ENCODE measurements at regions not wholly inside any gene's neighbourhood (a gene's known extent, or its start where the extent isn't known, plus 50 kb on each side); places are given as distances from the start of the nearest gene placed in this dataset.

- Histone ChIP-seq H3K4me2 (ENCODE audit: control insufficient read depth, extremely low read depth, insufficient read depth, low read depth, low read length) (no peak overlapping the region), H3K27me3 (ENCODE audit: control insufficient read depth, extremely low read depth, insufficient read depth, low read length) (peaks cover 2% of the 10 kb centered on the region), H4K20me1 (ENCODE audit: control insufficient read depth, extremely low read depth, insufficient read depth, low read length) (no peaks in the 10 kb centered on the region), H3K9me3 (ENCODE audit: control insufficient read depth, low read depth, low read length) (no peaks in the 10 kb centered on the region), H3K4me3 (ENCODE audit: control insufficient read depth in 2 of 3, extremely low read depth in 1 of 3, insufficient read depth in 2 of 3, low read depth in 1 of 3, low read length in 3 of 3) (no peak overlapping the region), H3K9me1 (ENCODE audit: control insufficient read depth, extremely low read depth, insufficient read depth, low read length) (no peaks in the 10 kb centered on the region), H3K9ac (ENCODE audit: control insufficient read depth, extremely low read depth, insufficient read depth, low read length) (no peak overlapping the region), H3K27ac (ENCODE audit: control insufficient read depth, insufficient read depth, low read length) (no peak overlapping the region), H3K36me3 (ENCODE audit: control insufficient read depth in 2 of 2, extremely low read depth in 1 of 2, insufficient read depth in 2 of 2, low read length in 2 of 2) (no peaks in the 10 kb centered on the region), H2AFZ (ENCODE audit: control insufficient read depth, low read length) (no peak overlapping the region), H3K79me2 (ENCODE audit: control insufficient read depth, insufficient read depth, low read length) (no peaks in the 10 kb centered on the region), H3K4me1 (ENCODE audit: control insufficient read depth, extremely low read depth, insufficient read depth, low read length) (no peaks in the 10 kb centered on the region)
- DNase-seq (ENCODE audit: low read depth, low spot score), result no peak
- dilution Hi-C loops (cut with MboI; ENCODE audit: extremely low pct_ligation_motif_present, low sequenced_read_pairs), result no loop called here
- no peak for FAIRE-seq
- TF ChIP-seq EZH2 (IDR thresholded peaks at IDR 0.05; ENCODE audit: low read length), result no peak
- TF ChIP-seq CTCF (optimal IDR thresholded peaks at IDR 0.05 in 1 of 3, IDR thresholded peaks at IDR 0.05 in 1 of 3, conservative IDR thresholded peaks at IDR 0.05 in 1 of 3; ENCODE audit: extremely low read depth in 1 of 3, insufficient read depth in 2 of 3, low read length in 3 of 3), result no peak
Observed at GRCh38 chr10:44201011-44201410, 183.9 kb downstream of the CXCL12 start.

- Histone ChIP-seq H3K27ac (ENCODE audit: control insufficient read depth, insufficient read depth, low read length) (no peak overlapping the region), H2AFZ (ENCODE audit: control insufficient read depth, low read length) (no peak overlapping the region), H3K79me2 (ENCODE audit: control insufficient read depth, insufficient read depth, low read length) (no peaks in the 10 kb centered on the region), H3K27me3 (ENCODE audit: control insufficient read depth, extremely low read depth, insufficient read depth, low read length) (peaks cover 2% of the 10 kb centered on the region), H3K9me3 (ENCODE audit: control insufficient read depth, low read depth, low read length) (no peaks in the 10 kb centered on the region), H3K4me2 (ENCODE audit: control insufficient read depth, extremely low read depth, insufficient read depth, low read depth, low read length) (no peak overlapping the region), H3K36me3 (ENCODE audit: control insufficient read depth in 2 of 2, extremely low read depth in 1 of 2, insufficient read depth in 2 of 2, low read length in 2 of 2) (no peaks in the 10 kb centered on the region), H3K4me3 (ENCODE audit: control insufficient read depth in 2 of 3, extremely low read depth in 1 of 3, insufficient read depth in 2 of 3, low read depth in 1 of 3, low read length in 3 of 3) (no peak overlapping the region), H3K9me1 (ENCODE audit: control insufficient read depth, extremely low read depth, insufficient read depth, low read length) (no peaks in the 10 kb centered on the region), H4K20me1 (ENCODE audit: control insufficient read depth, extremely low read depth, insufficient read depth, low read length) (no peaks in the 10 kb centered on the region), H3K4me1 (ENCODE audit: control insufficient read depth, extremely low read depth, insufficient read depth, low read length) (peaks cover 8% of the 10 kb centered on the region), H3K9ac (ENCODE audit: control insufficient read depth, extremely low read depth, insufficient read depth, low read length) (no peak overlapping the region)
- dilution Hi-C loops (cut with MboI; ENCODE audit: extremely low pct_ligation_motif_present, low sequenced_read_pairs), result no loop called here
- FAIRE-seq (no peak), DNase-seq (ENCODE audit: low read depth, low spot score) (no peak)
- no peak for TF ChIP-seq EZH2 (IDR thresholded peaks at IDR 0.05; ENCODE audit: low read length)
- no peak for TF ChIP-seq CTCF (optimal IDR thresholded peaks at IDR 0.05 in 1 of 3, IDR thresholded peaks at IDR 0.05 in 1 of 3, conservative IDR thresholded peaks at IDR 0.05 in 1 of 3; ENCODE audit: extremely low read depth in 1 of 3, insufficient read depth in 2 of 3, low read length in 3 of 3)
Observed at GRCh38 chr10:44199991-44200655, 184.8 kb downstream of the CXCL12 start.
